ENCODE measurements at regions not wholly inside any gene's neighbourhood (a gene's known extent, or its start where the extent isn't known, plus 50 kb on each side); places are given as distances from the start of the nearest gene placed in this dataset.

- DNase-seq, result no peak
Measured at GRCh38 chr13:91100944-91101343, 246.5 kb upstream of the MIR17HG start.

GRCh38 chr13:91101381-91101780, 246.1 kb upstream of the MIR17HG start:
- DNase-seq, result no peak

GRCh38 chr13:91105270-91105669, 242.2 kb upstream of the MIR17HG start:
- DNase-seq, result no peak

GRCh38 chr13:91106565-91106964, 240.9 kb upstream of the MIR17HG start:
- DNase-seq, result no peak

GRCh38 chr13:91108315-91108714, 239.2 kb upstream of the MIR17HG start:
- DNase-seq, result no peak

- no peak for DNase-seq
Measured at GRCh38 chr13:91111476-91112200, 235.8 kb upstream of the MIR17HG start.

- no peak for DNase-seq
Measured at GRCh38 chr13:91112201-91112923, 235.1 kb upstream of the MIR17HG start.

- no peak for DNase-seq
Measured at GRCh38 chr13:91112924-91113277, 234.6 kb upstream of the MIR17HG start.

GRCh38 chr13:91115776-91116175, 231.7 kb upstream of the MIR17HG start:
- DNase-seq, result no peak

- no peak for DNase-seq
Measured at GRCh38 chr13:91117351-91117750, 230.1 kb upstream of the MIR17HG start.

- DNase-seq, result no peak
Measured at GRCh38 chr13:91119643-91120042, 227.8 kb upstream of the MIR17HG start.

GRCh38 chr13:91122766-91123165, 224.7 kb upstream of the MIR17HG start:
- no peak for DNase-seq

GRCh38 chr13:91123456-91124127, 223.9 kb upstream of the MIR17HG start:
- DNase-seq, result no peak

- DNase-seq, result no peak
Measured at GRCh38 chr13:91126806-91127205, 220.7 kb upstream of the MIR17HG start.

- DNase-seq, result no peak
Measured at GRCh38 chr13:91127995-91128394, 219.5 kb upstream of the MIR17HG start.

GRCh38 chr13:91132381-91132780, 215.1 kb upstream of the MIR17HG start:
- no peak for DNase-seq

GRCh38 chr13:91132786-91133185, 214.7 kb upstream of the MIR17HG start:
- DNase-seq, result no peak

GRCh38 chr13:91133941-91134802, 213.3 kb upstream of the MIR17HG start:
- DNase-seq, result peak; percentile 19

- no peak for DNase-seq
Measured at GRCh38 chr13:91134803-91135184, 212.7 kb upstream of the MIR17HG start.

- no peak for DNase-seq
Measured at GRCh38 chr13:91135376-91135775, 212.1 kb upstream of the MIR17HG start.

GRCh38 chr13:91135968-91136367, 211.5 kb upstream of the MIR17HG start:
- DNase-seq, result no peak

GRCh38 chr13:91136806-91137205, 210.7 kb upstream of the MIR17HG start:
- no peak for DNase-seq

- no peak for DNase-seq
Measured at GRCh38 chr13:91139232-91139631, 208.3 kb upstream of the MIR17HG start.
